ENCODE measurements at regions not wholly inside any gene's neighbourhood (a gene's known extent, or its start where the extent isn't known, plus 50 kb on each side); places are given as distances from the start of the nearest gene placed in this dataset.

DNA sequence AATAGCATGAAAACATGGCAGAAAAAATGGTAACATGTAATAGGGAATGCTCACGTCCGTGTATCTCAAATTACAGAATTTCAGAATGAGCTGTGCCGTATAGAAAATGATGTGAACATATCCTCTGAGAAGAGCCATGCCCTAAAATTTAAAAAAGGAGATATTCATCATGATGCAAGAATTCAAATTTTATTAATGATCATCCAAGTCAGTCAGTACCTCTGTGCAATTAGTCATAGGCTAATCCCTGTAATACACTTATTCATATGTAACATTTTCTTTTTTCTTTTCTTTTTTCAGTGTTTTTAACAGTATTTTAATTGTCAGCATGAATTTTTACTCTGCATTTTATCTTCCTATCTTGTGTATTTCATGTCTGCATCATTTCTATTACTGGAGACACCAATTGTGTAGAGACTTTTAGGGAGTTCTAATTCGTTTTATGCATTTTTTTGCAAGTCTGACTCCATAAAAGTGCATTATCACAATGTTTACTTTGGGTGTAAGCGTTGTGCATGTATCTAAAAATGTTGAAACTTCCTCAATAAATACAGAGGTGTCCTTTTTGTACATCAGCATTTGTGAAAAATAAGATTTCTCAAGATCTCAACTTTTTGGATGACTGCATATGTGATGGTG is 1103.7 kb upstream of the CELF2 start:
- no CpG with 5 or more reads among the region's 5 CpGs for WGBS (ENCODE audit: insufficient coverage)
- peak; percentile 23 for DNase-seq
- Histone ChIP-seq H3K27ac (ENCODE audit: low read length) (no peak overlapping the region), H3K4me1 (ENCODE audit: control insufficient read depth, insufficient read depth, low read length) (peaks cover 2% of the 10 kb centered on the region), H3K27me3 (ENCODE audit: control insufficient read depth, insufficient read depth, low read length) (no peaks in the 10 kb centered on the region), H3K9me3 (replicated peaks; ENCODE audit: control insufficient read depth, low read depth, low read length) (no peaks in the 10 kb centered on the region), H3K4me3 (ENCODE audit: low read length) (no peak overlapping the region), H3K36me3 (ENCODE audit: control insufficient read depth, insufficient read depth, low read length) (no peaks in the 10 kb centered on the region)

DNA sequence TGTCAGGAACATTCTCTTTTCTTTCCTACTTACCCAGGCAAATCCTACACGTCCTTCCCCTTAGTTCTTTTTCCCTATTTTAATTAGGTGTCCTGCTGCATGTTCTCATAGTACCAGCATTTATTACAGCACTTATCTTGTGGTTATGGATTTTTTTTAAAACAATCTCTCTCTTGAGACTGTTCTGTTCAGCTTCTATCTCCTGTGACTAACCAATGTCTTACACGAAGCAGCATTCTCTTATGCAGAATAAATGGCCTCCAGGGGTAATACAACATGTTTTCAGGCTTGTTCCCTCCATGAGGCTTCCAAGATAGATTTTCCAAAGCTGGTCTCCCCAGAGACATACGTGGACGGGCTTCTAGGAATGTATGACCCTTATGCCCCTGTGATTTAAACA is 1096.1 kb upstream of the CELF2 start:
- H3K9me3 ChIP-seq (replicated peaks; ENCODE audit: control insufficient read depth, low read depth, low read length) = no peaks in the 10 kb centered on the region
- H3K4me1 ChIP-seq (ENCODE audit: control insufficient read depth, insufficient read depth, low read length) = peaks cover 3% of the 10 kb centered on the region
- DNase-seq = peak; percentile 27
- H3K36me3 ChIP-seq (ENCODE audit: control insufficient read depth, insufficient read depth, low read length) = no peaks in the 10 kb centered on the region
- peaks cover 2% of the 10 kb centered on the region for H3K27me3 ChIP-seq (ENCODE audit: control insufficient read depth, insufficient read depth, low read length)
- WGBS (ENCODE audit: insufficient coverage) = 33% methylated on average over 1 of the region's 4 CpGs
- no peak overlapping the region for H3K27ac ChIP-seq (ENCODE audit: low read length)
- no peak overlapping the region for H3K4me3 ChIP-seq (ENCODE audit: low read length)

DNA sequence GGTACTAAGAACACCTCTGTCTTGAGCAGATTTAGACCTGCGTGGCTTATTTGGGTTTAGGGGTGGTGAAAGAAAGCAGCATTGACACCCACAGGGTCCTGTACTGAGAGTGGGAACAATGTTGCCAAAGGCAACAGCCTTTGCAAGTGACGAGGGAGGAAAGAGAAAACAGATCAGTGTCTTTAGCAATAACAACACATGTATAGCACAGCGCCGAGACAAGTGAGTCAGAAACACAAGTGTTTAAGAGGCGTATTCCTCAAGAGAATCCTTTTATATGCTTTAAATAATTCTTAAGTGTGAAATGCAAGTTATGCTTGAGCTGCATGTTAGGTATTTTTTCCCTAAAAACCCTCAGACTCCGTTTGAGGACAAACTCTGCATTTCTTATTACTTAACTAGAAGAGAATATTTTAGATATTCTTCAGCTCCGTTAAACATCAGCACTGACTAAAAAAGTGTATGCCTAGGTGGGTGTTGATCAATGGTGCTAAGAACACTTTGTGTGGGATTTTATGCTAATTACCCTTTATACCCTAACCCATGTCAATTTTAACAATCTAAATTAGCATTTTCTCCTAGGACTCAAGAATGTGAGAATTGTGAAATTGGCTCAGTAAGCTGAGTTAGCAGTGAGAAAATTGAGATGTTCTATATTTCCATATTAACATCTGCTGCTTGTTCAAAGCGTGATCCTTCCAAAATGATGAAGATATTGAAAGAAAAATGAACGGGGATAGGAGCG is 1095.4 kb upstream of the CELF2 start:
- no peak for DNase-seq
- Histone ChIP-seq H3K27me3 (ENCODE audit: control insufficient read depth, insufficient read depth, low read length) (peaks cover 2% of the 10 kb centered on the region), H3K27ac (ENCODE audit: low read length) (no peak overlapping the region), H3K4me1 (ENCODE audit: control insufficient read depth, insufficient read depth, low read length) (peaks cover 3% of the 10 kb centered on the region), H3K36me3 (ENCODE audit: control insufficient read depth, insufficient read depth, low read length) (no peaks in the 10 kb centered on the region), H3K4me3 (ENCODE audit: low read length) (no peak overlapping the region), H3K9me3 (replicated peaks; ENCODE audit: control insufficient read depth, low read depth, low read length) (no peaks in the 10 kb centered on the region)
- 83% methylated on average over 1 of the region's 10 CpGs for WGBS (ENCODE audit: insufficient coverage)

DNA sequence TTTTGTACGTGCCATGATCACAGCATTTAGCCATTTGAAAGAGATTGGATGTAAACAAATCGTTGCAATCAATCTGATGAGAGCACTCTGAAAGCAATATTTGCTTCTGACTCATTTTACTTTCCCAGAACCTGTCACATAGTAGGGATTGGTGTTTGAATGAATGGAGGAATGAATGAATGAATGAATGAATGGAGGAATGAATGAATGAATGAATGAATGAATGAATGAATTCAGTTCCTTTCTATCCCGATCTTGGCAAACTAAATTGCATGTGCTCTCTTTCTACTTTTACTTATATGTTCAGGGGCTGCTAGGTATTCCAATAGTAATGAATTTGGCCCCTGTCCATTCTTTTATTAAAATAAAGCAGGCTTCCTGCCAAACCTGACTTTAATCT is 1091.7 kb upstream of the CELF2 start:
- Histone ChIP-seq H3K27me3 (ENCODE audit: control insufficient read depth, insufficient read depth, low read length) (peaks cover 2% of the 10 kb centered on the region), H3K4me3 (ENCODE audit: low read length) (no peak overlapping the region), H3K9me3 (replicated peaks; ENCODE audit: control insufficient read depth, low read depth, low read length) (no peaks in the 10 kb centered on the region), H3K36me3 (ENCODE audit: control insufficient read depth, insufficient read depth, low read length) (no peaks in the 10 kb centered on the region), H3K4me1 (ENCODE audit: control insufficient read depth, insufficient read depth, low read length) (peaks cover 3% of the 10 kb centered on the region), H3K27ac (ENCODE audit: low read length) (no peak overlapping the region)
- DNase-seq = no peak
- no CpG with 5 or more reads among the region's 3 CpGs for whole genome bisulfite sequencing (ENCODE audit: insufficient coverage)

DNA sequence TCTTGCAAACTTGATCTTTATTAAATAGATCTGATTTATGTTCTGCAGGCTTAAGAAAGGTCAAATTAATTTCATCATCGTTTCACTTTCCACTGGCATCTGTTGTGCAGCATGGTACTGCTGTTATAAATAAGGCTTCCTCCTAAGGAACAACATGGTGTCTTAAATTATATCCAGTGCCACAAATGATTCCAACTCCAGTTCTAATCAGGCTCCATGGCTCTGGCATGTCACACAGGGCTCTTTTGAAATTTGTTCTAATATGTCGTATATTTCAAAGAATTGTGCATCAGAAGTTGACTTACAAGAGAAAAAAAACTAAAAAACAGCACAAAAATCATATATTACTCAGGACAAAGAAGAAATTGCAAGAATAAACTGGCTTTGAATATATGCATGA is 1090.8 kb upstream of the CELF2 start:
- H3K4me1 ChIP-seq (ENCODE audit: control insufficient read depth, insufficient read depth, low read length) = no peaks in the 10 kb centered on the region
- no peak overlapping the region for H3K4me3 ChIP-seq (ENCODE audit: low read length)
- DNase-seq = no peak
- H3K27ac ChIP-seq (ENCODE audit: low read length) = no peak overlapping the region
- WGBS (ENCODE audit: insufficient coverage) = no CpG with 5 or more reads among the region's 2 CpGs
- no peaks in the 10 kb centered on the region for H3K9me3 ChIP-seq (replicated peaks; ENCODE audit: control insufficient read depth, low read depth, low read length)
- H3K27me3 ChIP-seq (ENCODE audit: control insufficient read depth, insufficient read depth, low read length) = peaks cover 2% of the 10 kb centered on the region
- H3K36me3 ChIP-seq (ENCODE audit: control insufficient read depth, insufficient read depth, low read length) = no peaks in the 10 kb centered on the region

DNA sequence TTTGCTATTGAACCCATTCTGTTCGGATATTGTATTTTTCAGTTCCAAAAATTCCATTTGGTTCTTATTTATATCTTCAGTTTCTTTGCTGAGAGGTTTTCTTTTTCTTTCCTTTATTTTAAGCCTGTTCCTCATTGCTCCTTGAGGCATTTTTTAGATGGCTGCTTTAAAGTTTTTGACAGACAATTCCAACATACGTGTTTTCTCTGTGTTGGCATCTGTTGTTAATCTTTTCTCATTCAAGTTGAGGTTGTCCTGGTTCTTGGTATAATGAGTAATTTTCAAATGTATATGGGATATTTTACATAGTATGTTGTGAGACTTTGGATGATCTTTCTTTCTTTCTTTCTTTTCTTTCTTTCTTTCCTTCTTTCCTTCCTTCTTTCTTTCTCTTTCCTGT is 1078.0 kb upstream of the CELF2 start:
- no peaks in the 10 kb centered on the region for H3K36me3 ChIP-seq (ENCODE audit: control insufficient read depth, insufficient read depth, low read length)
- no CpG with 5 or more reads among the region's 2 CpGs for WGBS (ENCODE audit: insufficient coverage)
- H3K4me3 ChIP-seq (ENCODE audit: low read length) = no peak overlapping the region
- H3K4me1 ChIP-seq (ENCODE audit: control insufficient read depth, insufficient read depth, low read length) = no peaks in the 10 kb centered on the region
- H3K27me3 ChIP-seq (ENCODE audit: control insufficient read depth, insufficient read depth, low read length) = no peaks in the 10 kb centered on the region
- no peaks in the 10 kb centered on the region for H3K9me3 ChIP-seq (replicated peaks; ENCODE audit: control insufficient read depth, low read depth, low read length)
- no peak overlapping the region for H3K27ac ChIP-seq (ENCODE audit: low read length)
- DNase-seq = no peak

DNA sequence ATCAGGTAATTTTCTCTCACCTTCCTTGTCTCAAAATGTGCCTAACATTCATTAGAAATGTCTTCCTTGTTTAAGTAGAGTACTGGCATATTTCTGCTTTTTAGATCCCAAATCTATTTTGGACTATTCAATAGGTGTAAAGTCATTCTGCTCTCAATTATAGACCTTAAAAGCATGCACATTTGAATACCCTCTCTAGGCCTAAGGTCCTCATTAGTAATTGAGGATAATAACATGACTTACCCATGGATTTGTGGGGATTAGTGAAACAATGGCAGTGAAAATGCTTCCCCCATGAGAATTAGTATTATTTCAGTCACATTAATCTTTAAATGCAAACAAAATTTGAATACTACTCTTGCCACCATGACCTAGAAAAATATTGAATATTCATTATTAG is 1073.0 kb upstream of the CELF2 start:
- no peaks in the 10 kb centered on the region for H3K36me3 ChIP-seq (ENCODE audit: control insufficient read depth, insufficient read depth, low read length)
- DNase-seq = no peak
- no peaks in the 10 kb centered on the region for H3K4me1 ChIP-seq (ENCODE audit: control insufficient read depth, insufficient read depth, low read length)
- H3K27ac ChIP-seq (ENCODE audit: low read length) = no peak overlapping the region
- H3K4me3 ChIP-seq (ENCODE audit: low read length) = no peak overlapping the region
- H3K9me3 ChIP-seq (replicated peaks; ENCODE audit: control insufficient read depth, low read depth, low read length) = no peaks in the 10 kb centered on the region
- no peaks in the 10 kb centered on the region for H3K27me3 ChIP-seq (ENCODE audit: control insufficient read depth, insufficient read depth, low read length)

DNA sequence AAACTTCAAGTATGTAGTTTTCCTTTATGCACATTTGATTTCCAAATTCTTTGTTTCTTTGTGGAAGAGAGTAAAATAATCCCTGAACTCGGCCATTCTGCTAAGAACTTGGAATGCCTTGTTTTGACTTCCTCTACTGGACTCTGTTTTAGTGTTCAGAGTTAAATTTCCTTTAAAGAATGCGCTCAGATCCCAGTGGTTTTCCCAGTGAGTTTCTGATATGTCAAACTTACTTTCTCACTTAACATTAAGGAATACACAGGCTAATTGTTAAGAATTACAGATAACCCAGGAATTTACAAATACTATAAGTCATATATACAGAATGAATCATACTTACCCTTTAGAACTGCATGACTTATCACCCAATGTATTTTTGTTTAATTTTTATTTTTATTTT is 1067.6 kb upstream of the CELF2 start:
- Histone ChIP-seq H3K9me3 (replicated peaks; ENCODE audit: control insufficient read depth, low read depth, low read length) (no peaks in the 10 kb centered on the region), H3K27me3 (ENCODE audit: control insufficient read depth, insufficient read depth, low read length) (no peaks in the 10 kb centered on the region), H3K36me3 (ENCODE audit: control insufficient read depth, insufficient read depth, low read length) (no peaks in the 10 kb centered on the region), H3K4me3 (ENCODE audit: low read length) (no peak overlapping the region), H3K27ac (ENCODE audit: low read length) (no peak overlapping the region), H3K4me1 (ENCODE audit: control insufficient read depth, insufficient read depth, low read length) (no peaks in the 10 kb centered on the region)
- no peak for DNase-seq
- WGBS (ENCODE audit: insufficient coverage) = no CpG with 5 or more reads among the region's 2 CpGs

DNA sequence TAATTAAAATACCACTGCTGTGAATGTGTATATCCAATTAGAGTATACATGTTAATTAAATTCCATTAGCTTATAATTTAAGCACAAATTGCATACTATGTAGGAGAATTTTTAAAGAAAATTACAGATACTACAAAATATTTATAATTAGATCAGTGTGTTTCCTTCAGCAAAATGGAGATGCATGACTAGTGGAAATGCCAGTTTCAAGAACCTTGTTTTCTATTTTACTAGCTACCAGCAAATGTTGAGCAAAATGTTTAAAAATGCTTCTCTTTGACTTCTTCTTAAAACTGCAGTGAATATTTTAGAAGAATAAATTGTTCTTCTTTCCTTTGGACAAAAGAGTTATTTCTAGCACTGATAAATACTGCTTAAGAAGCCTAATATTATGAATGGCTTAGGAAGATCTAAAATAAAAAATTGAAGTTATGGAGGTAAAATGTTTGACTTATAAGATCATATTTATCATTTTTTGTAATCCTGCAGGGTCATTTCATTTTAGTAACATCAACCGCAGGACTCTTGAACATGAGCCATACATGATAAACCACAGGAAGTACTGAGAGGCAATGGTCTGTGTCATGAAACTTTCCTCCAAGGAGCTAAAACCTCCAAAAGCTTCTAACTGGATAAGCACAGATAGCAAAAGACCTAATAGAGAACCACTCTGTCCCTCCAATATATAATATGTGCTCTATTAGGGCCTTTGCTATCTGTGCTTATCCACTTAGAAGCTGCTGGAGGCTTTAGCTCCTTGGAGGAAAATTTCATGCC is 1066.0 kb upstream of the CELF2 start:
- Histone ChIP-seq H3K4me1 (ENCODE audit: control insufficient read depth, insufficient read depth, low read length) (no peaks in the 10 kb centered on the region), H3K36me3 (ENCODE audit: control insufficient read depth, insufficient read depth, low read length) (no peaks in the 10 kb centered on the region), H3K9me3 (replicated peaks; ENCODE audit: control insufficient read depth, low read depth, low read length) (no peaks in the 10 kb centered on the region), H3K27ac (ENCODE audit: low read length) (no peak overlapping the region), H3K27me3 (ENCODE audit: control insufficient read depth, insufficient read depth, low read length) (no peaks in the 10 kb centered on the region), H3K4me3 (ENCODE audit: low read length) (no peak overlapping the region)
- WGBS (ENCODE audit: insufficient coverage) = no CpG with 5 or more reads among the region's 1 CpG
- no peak for DNase-seq

DNA sequence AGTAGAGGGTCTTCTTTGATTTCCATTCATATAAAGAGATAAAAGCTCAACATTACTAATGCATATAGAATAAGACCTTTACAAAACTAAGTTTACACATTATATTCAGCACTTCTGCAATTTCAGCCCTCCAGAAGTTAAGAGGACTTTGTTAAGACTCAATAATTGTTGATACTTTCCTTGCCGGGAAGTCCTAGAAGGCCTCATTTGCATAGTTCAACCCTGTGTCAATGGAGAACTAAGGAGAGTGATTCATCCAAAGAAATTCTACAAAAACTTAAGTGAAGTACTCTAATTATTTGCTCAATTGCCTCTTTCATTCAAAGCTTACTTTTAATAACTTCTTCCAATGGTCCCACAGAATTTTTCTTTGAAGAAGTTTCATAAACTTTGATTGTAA is 1060.3 kb upstream of the CELF2 start:
- WGBS (ENCODE audit: insufficient coverage) = no CpG with 5 or more reads among the region's 1 CpG
- Histone ChIP-seq H3K27me3 (ENCODE audit: control insufficient read depth, insufficient read depth, low read length) (no peaks in the 10 kb centered on the region), H3K4me1 (ENCODE audit: control insufficient read depth, insufficient read depth, low read length) (no peaks in the 10 kb centered on the region), H3K4me3 (ENCODE audit: low read length) (no peak overlapping the region), H3K36me3 (ENCODE audit: control insufficient read depth, insufficient read depth, low read length) (no peaks in the 10 kb centered on the region), H3K9me3 (replicated peaks; ENCODE audit: control insufficient read depth, low read depth, low read length) (no peaks in the 10 kb centered on the region), H3K27ac (ENCODE audit: low read length) (no peak overlapping the region)
- no peak for DNase-seq
